Stimulated activated CD8-positive, alpha-beta memory T cell treated with anti-CD3 and anti-CD28 coated beads, Interleukin-4, amount 100 ng/mL, for 4 hours (primary cell): ENCODE measurements at regions not wholly inside any gene's neighbourhood (a gene's known extent, or its start where the extent isn't known, plus 50 kb on each side); places are given as distances from the start of the nearest gene placed in this dataset.
"Not testable (repeated sequence)": the region's sequence is repeated elsewhere in the genome, so short reads cannot be mapped to it uniquely, and the experiment has no call there.

Experiments used
- DNase-seq, 2 donors: peaks; one replicate each; pipeline ENCODE4 v3.0.0-alpha.2; 2020; ENCODE audit warnings: low read depth in 2 of 2, low spot score in 1 of 2

GRCh38 chr2:118791483-118791882 is 56.0 kb downstream of the EN1 start:
- DNase-seq, result no peak

- DNase-seq, result no peak
These were observed 60.7 kb downstream of the EN1 start for GRCh38 chr2:118786746-118787145.

GRCh38 chr2:118784860-118785259 is 62.6 kb downstream of the EN1 start:
- no peak for DNase-seq

- no peak for DNase-seq
These were observed 68.1 kb downstream of the EN1 start for GRCh38 chr2:118779362-118779761.

GRCh38 chr2:118774458-118775133 is 72.9 kb downstream of the EN1 start:
- DNase-seq, result no peak

- DNase-seq, result no peak
These were observed 73.6 kb downstream of the EN1 start for GRCh38 chr2:118773826-118774225.

GRCh38 chr2:118772487-118773200 is 74.8 kb downstream of the EN1 start:
- no peak for DNase-seq

- DNase-seq, result no peak
These were observed 77.6 kb downstream of the EN1 start for GRCh38 chr2:118769707-118770400.

GRCh38 chr2:118766871-118767270 is 80.6 kb downstream of the EN1 start:
- no peak for DNase-seq

- DNase-seq, result no peak
These were observed 82.6 kb downstream of the EN1 start for GRCh38 chr2:118764855-118765254.

GRCh38 chr2:118763797-118764196 is 83.7 kb downstream of the EN1 start:
- DNase-seq, result no peak

- no peak for DNase-seq
These were observed 85.2 kb downstream of the EN1 start for GRCh38 chr2:118762290-118762689.

GRCh38 chr2:118761771-118762170 is 85.7 kb downstream of the EN1 start:
- no peak for DNase-seq

GRCh38 chr2:118755901-118756300 is 91.5 kb downstream of the EN1 start:
- DNase-seq, result no peak

- no peak for DNase-seq
These were observed 92.1 kb downstream of the EN1 start for GRCh38 chr2:118755384-118755783.

GRCh38 chr2:118752762-118753429 is 94.6 kb downstream of the EN1 start:
- no peak for DNase-seq

GRCh38 chr2:118750959-118751565 is 96.4 kb downstream of the EN1 start:
- no peak for DNase-seq

GRCh38 chr2:118748245-118748885 is 99.1 kb downstream of the EN1 start:
- no peak for DNase-seq

- DNase-seq, result no peak
These were observed 99.8 kb downstream of the EN1 start for GRCh38 chr2:118747637-118748036.

GRCh38 chr2:118747066-118747465 is 100.4 kb downstream of the EN1 start:
- no peak for DNase-seq

- DNase-seq, result not testable (repeated sequence)
These were observed 102.7 kb downstream of the EN1 start for GRCh38 chr2:118744682-118745181.
